ENCODE measurements at regions not wholly inside any gene's neighbourhood (a gene's known extent, or its start where the extent isn't known, plus 50 kb on each side); places are given as distances from the start of the nearest gene placed in this dataset.
"Not testable (repeated sequence)": the region's sequence is repeated elsewhere in the genome, so short reads cannot be mapped to it uniquely, and the experiment has no call there.

DNA sequence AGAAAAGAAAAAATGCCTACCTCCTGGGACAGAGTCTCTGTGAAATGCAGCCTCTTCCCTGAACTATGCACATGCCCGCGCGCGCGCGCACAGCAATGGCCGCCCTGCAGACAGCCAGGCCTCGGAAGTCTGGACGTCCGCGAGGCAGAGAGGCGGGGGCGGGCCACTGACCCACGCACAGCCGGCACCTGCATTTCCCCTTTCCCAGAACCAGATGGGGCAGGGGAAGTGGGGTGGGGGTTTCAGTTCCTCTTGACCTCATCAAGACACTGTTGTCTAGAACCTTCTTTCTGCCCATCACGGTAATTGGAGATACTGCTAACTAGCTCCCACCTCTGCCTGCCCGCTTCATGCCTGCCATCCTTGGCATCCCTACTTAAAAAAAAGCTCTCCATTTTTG is 5435.0 kb upstream of the TPTE start:
- TF ChIP-seq, protein P1, sequence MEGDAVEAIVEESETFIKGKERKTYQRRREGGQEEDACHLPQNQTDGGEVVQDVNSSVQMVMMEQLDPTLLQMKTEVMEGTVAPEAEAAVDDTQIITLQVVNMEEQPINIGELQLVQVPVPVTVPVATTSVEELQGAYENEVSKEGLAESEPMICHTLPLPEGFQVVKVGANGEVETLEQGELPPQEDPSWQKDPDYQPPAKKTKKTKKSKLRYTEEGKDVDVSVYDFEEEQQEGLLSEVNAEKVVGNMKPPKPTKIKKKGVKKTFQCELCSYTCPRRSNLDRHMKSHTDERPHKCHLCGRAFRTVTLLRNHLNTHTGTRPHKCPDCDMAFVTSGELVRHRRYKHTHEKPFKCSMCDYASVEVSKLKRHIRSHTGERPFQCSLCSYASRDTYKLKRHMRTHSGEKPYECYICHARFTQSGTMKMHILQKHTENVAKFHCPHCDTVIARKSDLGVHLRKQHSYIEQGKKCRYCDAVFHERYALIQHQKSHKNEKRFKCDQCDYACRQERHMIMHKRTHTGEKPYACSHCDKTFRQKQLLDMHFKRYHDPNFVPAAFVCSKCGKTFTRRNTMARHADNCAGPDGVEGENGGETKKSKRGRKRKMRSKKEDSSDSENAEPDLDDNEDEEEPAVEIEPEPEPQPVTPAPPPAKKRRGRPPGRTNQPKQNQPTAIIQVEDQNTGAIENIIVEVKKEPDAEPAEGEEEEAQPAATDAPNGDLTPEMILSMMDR (IDR thresholded peaks at IDR 0.05) = not testable (repeated sequence)
- not testable (repeated sequence) for TF ChIP-seq POLR2A (IDR thresholded peaks at IDR 0.05); POLR2AphosphoS5 (IDR thresholded peaks at IDR 0.05; ENCODE audit: insufficient read depth in 1 of 2, low read depth in 1 of 2)

All from vagina (tissue), 2 donors.